ENCODE measurements at regions not wholly inside any gene's neighbourhood (a gene's known extent, or its start where the extent isn't known, plus 50 kb on each side); places are given as distances from the start of the nearest gene placed in this dataset.

- Histone ChIP-seq H3K27ac (ENCODE audit: low read depth in 1 of 2, low read length in 2 of 2) (no peak overlapping the region), H3K9ac (ENCODE audit: insufficient read depth, low read length, poor library complexity, severe bottlenecking) (no peak overlapping the region), H3K9me3 (replicated peaks in 1 of 2; ENCODE audit: control insufficient read depth in 1 of 2, insufficient read depth in 1 of 2, low read length in 2 of 2) (no peaks in the 10 kb centered on the region), H2AFZ (ENCODE audit: insufficient read depth, low read depth, low read length, poor library complexity, severe bottlenecking) (no peak overlapping the region), H4K20me1 (ENCODE audit: insufficient read depth, low read length) (no peaks in the 10 kb centered on the region), H3K4me2 (replicated peaks; ENCODE audit: extremely low read depth, low read length, poor library complexity, severe bottlenecking) (no peak overlapping the region), H3K79me2 (ENCODE audit: insufficient read depth, low read length) (no peaks in the 10 kb centered on the region), H3K4me1 (ENCODE audit: control insufficient read depth in 1 of 2, insufficient read depth in 2 of 2, low read length in 2 of 2) (no peaks in the 10 kb centered on the region), H3K27me3 (ENCODE audit: control insufficient read depth in 2 of 2, insufficient read depth in 2 of 2, low read length in 2 of 2) (no peaks in the 10 kb centered on the region), H3K36me3 (replicated peaks in 1 of 2; ENCODE audit: control insufficient read depth in 1 of 2, insufficient read depth in 2 of 2, low read length in 2 of 2) (no peaks in the 10 kb centered on the region), H3K4me3 (replicated peaks in 1 of 3; ENCODE audit: low read depth in 2 of 3, low read length in 3 of 3) (no peak overlapping the region)
- peaks cover 0 to 3% (median 2%) of the 10 kb centered on the region in 7 donors for H3K9me3 Mint-ChIP-seq
- intact Hi-C loops (cut with micrococcal nuclease), result no loop called here
- no peaks in the 10 kb centered on the region for H3K27me3 Mint-ChIP-seq (ENCODE audit: low read depth in 3 of 3)
- WGBS (ENCODE audit: insufficient coverage), result no CpG with 5 or more reads among the region's 3 CpGs
- no peak overlapping the region for H3K4me3 Mint-ChIP-seq
- no peak overlapping the region for H3K27ac Mint-ChIP-seq
- DNase-seq, result no peak
- H3K36me3 Mint-ChIP-seq, result no peaks in the 10 kb centered on the region
- TF ChIP-seq, protein P1, sequence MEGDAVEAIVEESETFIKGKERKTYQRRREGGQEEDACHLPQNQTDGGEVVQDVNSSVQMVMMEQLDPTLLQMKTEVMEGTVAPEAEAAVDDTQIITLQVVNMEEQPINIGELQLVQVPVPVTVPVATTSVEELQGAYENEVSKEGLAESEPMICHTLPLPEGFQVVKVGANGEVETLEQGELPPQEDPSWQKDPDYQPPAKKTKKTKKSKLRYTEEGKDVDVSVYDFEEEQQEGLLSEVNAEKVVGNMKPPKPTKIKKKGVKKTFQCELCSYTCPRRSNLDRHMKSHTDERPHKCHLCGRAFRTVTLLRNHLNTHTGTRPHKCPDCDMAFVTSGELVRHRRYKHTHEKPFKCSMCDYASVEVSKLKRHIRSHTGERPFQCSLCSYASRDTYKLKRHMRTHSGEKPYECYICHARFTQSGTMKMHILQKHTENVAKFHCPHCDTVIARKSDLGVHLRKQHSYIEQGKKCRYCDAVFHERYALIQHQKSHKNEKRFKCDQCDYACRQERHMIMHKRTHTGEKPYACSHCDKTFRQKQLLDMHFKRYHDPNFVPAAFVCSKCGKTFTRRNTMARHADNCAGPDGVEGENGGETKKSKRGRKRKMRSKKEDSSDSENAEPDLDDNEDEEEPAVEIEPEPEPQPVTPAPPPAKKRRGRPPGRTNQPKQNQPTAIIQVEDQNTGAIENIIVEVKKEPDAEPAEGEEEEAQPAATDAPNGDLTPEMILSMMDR (IDR thresholded peaks at IDR 0.05), result no peak
- no peaks in the 10 kb centered on the region for H3K4me1 Mint-ChIP-seq
Measured at GRCh38 chr6:101083533-101084175, 202.5 kb upstream of the ASCC3 start.

GRCh38 chr6:101085327-101085726 is 204.2 kb upstream of the ASCC3 start:
- no peaks in the 10 kb centered on the region for H3K36me3 Mint-ChIP-seq
- WGBS (ENCODE audit: insufficient coverage), result no CpG with 5 or more reads among the region's 3 CpGs
- no peak overlapping the region for H2AFZ ChIP-seq (ENCODE audit: insufficient read depth, low read depth, low read length, poor library complexity, severe bottlenecking)
- H3K27me3 ChIP-seq (ENCODE audit: control insufficient read depth in 2 of 2, insufficient read depth in 2 of 2, low read length in 2 of 2), result no peaks in the 10 kb centered on the region
- peaks cover 0 to 5% (median 2%) of the 10 kb centered on the region in 7 donors for H3K9me3 Mint-ChIP-seq
- H3K4me3 Mint-ChIP-seq, result no peak overlapping the region
- H3K9ac ChIP-seq (ENCODE audit: insufficient read depth, low read length, poor library complexity, severe bottlenecking), result no peak overlapping the region
- H3K27me3 Mint-ChIP-seq (ENCODE audit: low read depth in 3 of 3), result no peaks in the 10 kb centered on the region
- no peaks in the 10 kb centered on the region for H3K4me1 Mint-ChIP-seq
- no peaks in the 10 kb centered on the region for H4K20me1 ChIP-seq (ENCODE audit: insufficient read depth, low read length)
- H3K36me3 ChIP-seq (replicated peaks in 1 of 2; ENCODE audit: control insufficient read depth in 1 of 2, insufficient read depth in 2 of 2, low read length in 2 of 2), result no peaks in the 10 kb centered on the region
- intact Hi-C loops (cut with micrococcal nuclease), result no loop called here
- no peaks in the 10 kb centered on the region for H3K4me1 ChIP-seq (ENCODE audit: control insufficient read depth in 1 of 2, insufficient read depth in 2 of 2, low read length in 2 of 2)
- H3K9me3 ChIP-seq (replicated peaks in 1 of 2; ENCODE audit: control insufficient read depth in 1 of 2, insufficient read depth in 1 of 2, low read length in 2 of 2), result no peaks in the 10 kb centered on the region
- no peak overlapping the region for H3K4me3 ChIP-seq (replicated peaks in 1 of 3; ENCODE audit: low read depth in 2 of 3, low read length in 3 of 3)
- H3K79me2 ChIP-seq (ENCODE audit: insufficient read depth, low read length), result no peaks in the 10 kb centered on the region
- no peak overlapping the region for H3K4me2 ChIP-seq (replicated peaks; ENCODE audit: extremely low read depth, low read length, poor library complexity, severe bottlenecking)
- TF ChIP-seq, protein P1 (IDR thresholded peaks at IDR 0.05), result no peak
- no peak for DNase-seq
- H3K27ac Mint-ChIP-seq, result no peak overlapping the region
- no peak overlapping the region for H3K27ac ChIP-seq (ENCODE audit: low read depth in 1 of 2, low read length in 2 of 2)

Measured in CD14-positive monocyte (primary cell).